GM19025 (cell line): ENCODE measurements at regions not wholly inside any gene's neighbourhood (a gene's known extent, or its start where the extent isn't known, plus 50 kb on each side); places are given as distances from the start of the nearest gene placed in this dataset.
"Not testable (repeated sequence)": the region's sequence is repeated elsewhere in the genome, so short reads cannot be mapped to it uniquely, and the experiment has no call there.

Experiments
- ATAC-seq: cut with Tn5 transposase; IDR thresholded peaks from one replicate; pipeline ENCODE4 v1.9.1; 2021; ENCODE audit warnings: mild to moderate bottlenecking, low read depth, moderate library complexity; ENCODE audit not compliant: unreplicated experiment

GRCh38 chr6:26231006-26231587 is 133.9 kb upstream of the BTN3A2 start:
- no peak for ATAC-seq

- ATAC-seq = no peak
Measured at GRCh38 chr6:26232306-26232939, 132.6 kb upstream of the BTN3A2 start.

- ATAC-seq = no peak
Measured at GRCh38 chr6:26232940-26233648, 131.9 kb upstream of the BTN3A2 start.

DNA sequence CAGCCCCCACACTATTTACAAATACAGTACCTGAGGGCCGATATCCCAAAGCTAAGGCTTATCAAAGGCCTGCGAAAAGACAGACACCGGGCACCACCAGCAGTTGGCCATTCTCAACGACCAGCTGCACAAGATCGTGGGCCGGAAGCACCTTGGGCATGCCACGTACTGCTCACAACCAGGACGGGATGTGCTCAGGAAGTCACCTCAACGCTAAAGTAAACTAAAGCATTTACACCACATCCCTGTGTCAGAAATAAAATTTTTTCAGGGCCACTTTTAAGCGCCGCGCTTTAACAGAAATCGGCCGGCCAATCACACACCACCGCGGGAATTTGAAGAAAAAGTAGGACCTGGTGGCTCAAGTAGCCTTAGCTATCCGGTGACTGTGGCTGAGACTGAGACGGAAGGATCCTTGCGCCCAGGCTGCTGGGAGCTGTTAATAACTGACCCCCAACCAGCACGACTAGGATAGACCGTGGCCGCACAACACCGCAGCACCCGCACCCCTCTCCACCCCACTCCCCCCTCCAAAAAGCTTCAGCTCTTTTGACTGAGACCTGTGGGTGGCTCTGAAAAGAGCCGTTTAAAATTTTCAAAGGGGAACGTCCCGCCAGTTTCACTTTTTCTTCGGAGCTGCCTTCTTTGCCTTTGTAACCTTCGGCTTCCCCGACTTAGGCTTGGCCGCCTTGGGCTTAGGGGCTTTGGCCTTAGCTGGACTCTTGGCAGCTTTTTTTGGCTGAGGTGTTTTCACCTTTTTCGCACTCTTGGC is 131.2 kb upstream of the BTN3A2 start:
- ATAC-seq = peak; percentile 32

DNA sequence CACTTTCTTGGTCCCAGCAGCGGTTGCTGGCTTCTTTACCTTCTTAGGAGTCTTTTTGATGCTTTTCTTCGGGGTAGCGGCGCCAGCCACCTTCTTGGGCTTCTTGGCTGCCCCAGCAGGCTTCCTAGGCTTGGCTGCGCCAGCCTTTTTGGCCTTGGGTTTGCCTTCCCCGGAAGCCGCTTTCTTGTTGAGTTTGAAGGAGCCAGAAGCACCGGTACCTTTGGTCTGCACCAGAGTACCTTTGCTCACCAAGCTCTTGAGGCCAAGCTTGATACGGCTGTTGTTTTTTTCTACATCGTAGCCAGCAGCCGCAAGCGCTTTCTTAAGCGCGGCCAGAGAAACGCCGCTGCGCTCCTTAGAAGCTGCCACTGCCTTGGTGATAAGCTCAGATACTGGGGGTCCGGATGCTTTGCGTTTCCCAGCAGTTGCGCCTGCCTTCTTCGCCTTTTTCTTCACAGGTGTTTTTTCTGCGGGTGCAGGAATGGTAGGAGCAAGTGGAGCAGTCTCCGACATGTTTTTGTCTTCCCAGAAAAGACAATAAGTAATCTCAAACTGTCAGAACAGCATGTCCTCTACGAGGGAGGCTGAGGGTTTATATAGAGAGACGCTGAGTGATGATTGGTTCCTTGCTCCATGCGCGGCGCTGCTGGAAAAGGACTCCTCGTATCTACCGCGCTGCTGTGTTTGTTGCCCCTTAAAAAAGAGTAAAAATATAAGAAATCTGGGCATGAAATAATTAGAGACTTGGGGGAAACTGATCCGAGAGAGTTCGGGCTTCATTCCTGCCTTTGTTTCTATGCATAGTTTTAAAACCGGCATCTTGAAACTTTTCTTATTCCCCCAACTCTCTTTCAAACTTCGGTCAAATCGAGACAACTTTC is 130.3 kb upstream of the BTN3A2 start:
- ATAC-seq = peak; percentile 62

DNA sequence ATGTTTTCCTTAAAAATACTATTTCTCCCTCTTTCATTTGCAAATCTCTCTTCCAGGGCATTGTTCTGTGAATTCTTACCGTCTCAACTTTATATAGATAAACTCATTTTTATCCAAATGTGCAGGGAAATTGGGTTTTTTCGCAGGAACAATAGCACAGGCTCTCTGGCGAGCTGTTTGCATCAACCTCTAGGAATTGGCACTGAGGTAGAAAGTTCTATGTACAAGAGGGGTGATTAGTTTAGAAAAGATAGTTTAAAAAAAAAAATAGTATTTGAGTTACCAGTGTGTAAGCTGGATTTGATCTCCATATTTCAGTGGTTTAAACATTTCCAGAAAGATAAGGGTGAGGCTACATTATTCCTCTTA is 129.7 kb upstream of the BTN3A2 start:
- no peak for ATAC-seq

GRCh38 chr6:26239415-26239814 is 125.6 kb upstream of the BTN3A2 start:
- not testable (repeated sequence) for ATAC-seq

DNA sequence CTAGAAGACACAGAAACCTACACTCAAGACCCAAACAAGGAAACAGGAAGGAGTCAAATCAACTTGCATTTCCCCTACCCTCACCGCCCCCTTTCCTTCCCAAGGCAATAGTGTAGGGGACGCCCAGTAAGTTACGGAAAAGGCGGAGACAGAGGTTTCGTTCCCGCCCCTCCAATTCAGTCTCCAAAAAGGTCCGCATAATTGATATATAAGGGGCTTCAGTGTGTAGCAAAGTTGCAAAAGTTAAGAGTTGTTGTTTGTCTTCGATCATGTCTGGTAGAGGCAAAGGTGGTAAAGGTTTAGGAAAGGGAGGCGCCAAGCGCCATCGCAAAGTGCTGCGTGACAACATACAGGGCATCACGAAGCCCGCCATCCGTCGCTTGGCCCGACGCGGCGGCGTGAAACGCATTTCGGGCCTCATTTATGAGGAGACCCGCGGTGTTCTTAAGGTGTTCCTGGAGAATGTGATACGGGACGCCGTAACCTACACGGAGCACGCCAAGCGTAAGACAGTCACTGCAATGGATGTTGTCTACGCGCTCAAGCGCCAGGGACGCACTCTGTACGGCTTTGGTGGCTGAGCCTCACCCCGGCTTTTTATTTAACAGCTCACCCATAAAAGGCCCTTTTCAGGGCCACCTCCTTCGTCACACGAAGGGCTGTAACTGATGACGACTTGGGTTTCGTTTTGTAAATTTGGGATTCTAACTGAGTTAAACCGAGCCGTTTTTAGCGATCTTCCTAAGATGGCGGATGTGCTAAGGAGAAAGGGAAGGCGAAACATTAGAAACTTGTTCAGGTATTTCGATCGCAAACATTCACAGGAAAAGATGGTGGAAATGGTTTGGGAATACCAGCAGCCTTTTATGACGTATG is 124.6 kb upstream of the BTN3A2 start:
- ATAC-seq = peak; percentile 57

DNA sequence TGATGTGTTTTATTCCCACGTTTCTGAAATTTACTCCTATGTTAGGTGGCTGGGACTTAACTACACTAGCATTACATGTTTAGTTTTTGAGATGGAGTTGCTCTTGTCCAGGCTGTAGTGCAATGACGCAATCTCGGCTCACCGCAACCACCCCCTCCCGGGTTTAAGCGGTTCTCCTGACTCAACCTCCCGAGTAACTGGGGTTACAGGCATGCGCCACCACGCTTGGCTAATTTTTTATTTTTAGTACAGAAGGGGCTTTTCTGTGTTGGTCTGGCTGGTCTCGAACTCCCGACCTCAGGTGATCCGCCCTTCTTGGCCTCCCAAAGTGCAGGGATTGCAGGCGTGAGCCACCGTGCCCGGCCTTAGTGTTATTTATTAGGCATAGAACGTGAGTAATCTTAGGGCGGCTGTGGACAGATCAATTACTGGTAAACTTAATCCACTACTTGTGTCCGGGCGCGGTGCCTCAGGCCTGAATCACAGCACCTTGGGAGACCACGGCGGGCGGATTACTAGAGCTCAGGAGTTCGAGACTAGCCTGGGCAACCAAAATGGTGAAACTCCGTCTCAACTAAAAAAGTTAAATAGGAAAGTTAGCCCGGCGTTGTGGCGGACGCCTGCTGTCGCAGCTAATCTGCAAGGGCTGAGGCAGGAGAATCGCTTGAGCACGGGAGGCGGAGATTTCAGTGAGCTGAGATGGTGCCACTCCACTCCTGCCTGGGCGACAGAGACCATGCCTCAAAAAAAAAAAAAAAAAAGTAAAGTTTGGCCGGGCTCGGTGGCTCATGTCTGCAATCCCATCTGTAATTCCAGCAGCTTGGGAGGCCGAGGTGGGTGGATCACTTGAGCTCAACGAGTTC is 123.7 kb upstream of the BTN3A2 start:
- no peak for ATAC-seq

DNA sequence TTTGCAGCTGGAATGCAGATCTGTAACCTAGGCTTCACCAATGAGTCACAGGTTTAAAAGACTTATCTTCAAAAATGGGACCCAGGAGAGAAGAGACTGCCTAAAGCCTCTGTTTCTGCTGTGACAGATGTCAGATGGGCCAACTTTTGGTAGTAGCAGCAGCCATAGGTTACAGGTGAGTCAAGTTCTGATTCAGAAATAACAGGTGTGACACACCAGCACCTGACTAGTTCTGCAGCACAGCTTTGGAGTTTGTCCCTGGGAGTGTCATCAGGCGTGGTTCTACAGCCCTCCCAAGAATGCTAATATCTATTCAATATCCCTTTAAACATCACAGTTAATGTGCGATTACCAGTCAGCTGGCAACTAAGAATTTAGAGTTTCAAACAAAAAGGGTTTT is 121.9 kb upstream of the BTN3A2 start:
- no peak for ATAC-seq

DNA sequence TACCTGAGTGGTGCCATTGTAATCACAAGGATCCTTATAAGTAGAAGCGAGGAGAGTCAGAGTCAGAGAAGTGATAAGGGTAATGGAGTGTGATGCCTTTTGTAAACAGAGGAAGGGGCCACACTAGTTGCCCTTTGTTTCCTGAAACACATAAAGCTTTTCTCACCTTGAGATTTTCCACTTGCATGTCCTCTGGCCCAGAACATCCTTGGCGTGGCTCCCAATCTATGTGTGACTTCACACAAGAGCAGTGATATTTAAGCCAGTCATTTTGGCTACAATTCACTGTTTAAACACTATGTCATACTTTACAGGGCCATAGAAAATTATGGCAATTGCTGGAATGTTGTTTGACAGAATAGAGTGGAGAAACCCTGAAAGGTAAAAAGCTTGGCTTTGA is 121.2 kb upstream of the BTN3A2 start:
- no peak for ATAC-seq

DNA sequence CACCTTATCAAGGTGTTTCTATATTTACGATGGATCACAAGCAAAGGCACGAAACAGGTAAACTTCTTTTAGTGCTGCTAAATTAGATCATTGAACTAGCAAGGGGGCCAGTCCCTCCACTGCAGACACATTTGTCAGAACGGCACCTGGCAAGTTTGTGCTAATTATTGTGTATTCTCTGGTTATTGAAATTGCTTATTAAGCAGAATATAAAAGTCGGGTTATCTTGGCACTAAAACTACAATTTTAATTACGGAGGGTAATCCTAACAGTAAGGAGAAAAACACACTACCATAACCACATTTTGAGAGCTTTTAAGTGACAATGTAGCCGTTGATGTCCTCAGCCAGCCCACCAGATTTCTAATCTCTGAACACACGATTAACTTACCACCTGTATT is 118.9 kb upstream of the BTN3A2 start:
- ATAC-seq = no peak

- no peak for ATAC-seq
Measured at GRCh38 chr6:26246553-26246952, 118.4 kb upstream of the BTN3A2 start.

DNA sequence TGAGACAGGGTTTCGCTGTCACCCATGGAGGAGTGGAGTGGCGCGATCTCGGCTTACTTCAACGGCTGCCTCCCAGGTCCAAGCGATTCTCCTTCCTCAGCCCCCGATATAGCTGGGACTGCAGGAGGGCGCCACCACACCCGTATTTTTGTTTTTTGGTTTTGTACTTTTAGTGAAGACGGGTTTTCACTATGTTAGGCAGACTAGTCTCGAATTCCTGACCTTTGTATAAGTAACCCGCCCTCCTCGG is 115.4 kb upstream of the BTN3A2 start:
- peak; percentile 13 for ATAC-seq

DNA sequence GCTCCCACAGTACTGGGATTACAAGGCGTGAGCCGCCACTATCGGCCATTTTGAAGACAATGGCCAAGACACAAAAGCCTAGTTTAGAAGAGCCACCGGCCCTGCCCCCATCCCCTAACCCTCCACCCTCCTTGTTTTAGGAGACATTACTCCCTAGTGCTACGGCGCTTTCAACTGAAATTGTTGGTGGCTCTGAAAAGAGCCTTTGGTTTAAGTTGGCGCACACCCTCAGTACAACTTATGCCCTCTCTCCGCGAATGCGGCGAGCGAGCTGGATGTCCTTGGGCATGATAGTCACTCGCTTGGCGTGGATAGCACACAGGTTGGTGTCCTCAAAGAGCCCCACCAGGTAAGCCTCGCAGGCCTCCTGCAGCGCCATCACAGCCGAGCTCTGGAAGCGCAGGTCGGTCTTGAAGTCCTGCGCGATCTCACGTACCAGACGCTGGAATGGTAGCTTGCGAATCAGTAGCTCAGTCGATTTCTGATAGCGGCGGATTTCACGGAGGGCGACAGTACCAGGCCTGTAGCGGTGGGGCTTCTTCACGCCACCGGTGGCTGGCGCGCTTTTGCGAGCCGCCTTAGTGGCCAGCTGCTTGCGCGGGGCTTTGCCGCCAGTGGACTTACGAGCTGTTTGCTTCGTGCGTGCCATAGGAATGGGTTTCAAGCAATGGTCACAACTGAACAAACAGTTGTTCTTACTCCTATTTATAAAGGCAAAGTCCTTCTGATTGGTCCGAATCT is 114.9 kb upstream of the BTN3A2 start:
- peak; percentile 31 for ATAC-seq

GRCh38 chr6:26250698-26251044 is 114.3 kb upstream of the BTN3A2 start:
- no peak for ATAC-seq

DNA sequence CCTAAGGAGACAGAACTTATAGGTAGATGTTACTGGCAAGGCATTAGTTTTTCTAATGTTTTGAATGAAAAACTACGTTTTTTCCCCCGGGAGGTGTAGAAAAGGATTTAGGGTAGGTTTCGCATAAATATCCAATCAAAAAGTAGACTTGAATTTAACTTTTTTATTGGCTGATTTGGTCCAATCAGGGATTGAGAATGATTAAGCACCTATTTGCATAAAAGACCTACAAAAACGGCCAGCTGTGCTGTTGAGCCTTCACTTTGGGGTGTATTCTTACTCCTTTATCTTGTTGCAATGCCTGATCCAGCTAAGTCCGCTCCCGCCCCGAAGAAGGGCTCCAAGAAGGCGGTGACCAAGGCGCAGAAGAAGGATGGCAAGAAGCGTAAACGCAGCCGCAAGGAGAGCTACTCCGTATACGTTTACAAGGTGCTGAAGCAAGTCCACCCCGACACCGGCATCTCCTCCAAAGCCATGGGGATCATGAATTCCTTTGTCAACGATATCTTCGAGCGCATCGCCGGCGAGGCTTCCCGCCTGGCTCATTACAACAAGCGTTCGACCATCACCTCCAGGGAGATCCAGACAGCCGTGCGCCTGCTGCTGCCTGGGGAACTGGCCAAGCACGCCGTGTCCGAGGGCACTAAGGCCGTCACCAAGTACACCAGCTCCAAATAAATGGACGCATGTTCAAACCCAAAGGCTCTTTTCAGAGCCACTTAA is 113.5 kb upstream of the BTN3A2 start:
- ATAC-seq = peak; percentile 54

GRCh38 chr6:26252077-26252472 is 112.9 kb upstream of the BTN3A2 start:
- ATAC-seq = no peak
